IPS DF 4.7 (cell line): ENCODE measurements at regions not wholly inside any gene's neighbourhood (a gene's known extent, or its start where the extent isn't known, plus 50 kb on each side); places are given as distances from the start of the nearest gene placed in this dataset.

Source experiments
- DNase-seq: peaks from one replicate; pipeline ENCODE4 v3.0.0-alpha.2; 2013; ENCODE audit warnings: low spot score; ENCODE audit errors: extremely low read depth

DNA sequence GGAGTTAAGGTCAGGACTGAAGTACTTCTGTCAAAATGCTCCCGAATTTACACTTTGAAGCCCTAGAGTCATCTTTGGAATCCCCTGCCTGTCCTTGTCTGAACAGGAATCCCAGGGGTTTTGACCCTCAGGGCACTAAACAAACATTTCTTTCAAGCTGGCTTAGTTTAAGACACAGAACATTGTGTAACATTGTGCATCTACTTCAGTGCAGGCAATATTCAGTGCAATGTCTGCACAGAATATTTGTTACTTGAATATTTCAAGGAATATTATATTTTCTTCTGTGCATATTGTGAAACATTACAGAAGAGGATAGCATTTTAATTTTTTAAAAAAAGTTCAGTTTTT, 763.4 kb downstream of the PCDH18 start:
- DNase-seq = no peak

DNA sequence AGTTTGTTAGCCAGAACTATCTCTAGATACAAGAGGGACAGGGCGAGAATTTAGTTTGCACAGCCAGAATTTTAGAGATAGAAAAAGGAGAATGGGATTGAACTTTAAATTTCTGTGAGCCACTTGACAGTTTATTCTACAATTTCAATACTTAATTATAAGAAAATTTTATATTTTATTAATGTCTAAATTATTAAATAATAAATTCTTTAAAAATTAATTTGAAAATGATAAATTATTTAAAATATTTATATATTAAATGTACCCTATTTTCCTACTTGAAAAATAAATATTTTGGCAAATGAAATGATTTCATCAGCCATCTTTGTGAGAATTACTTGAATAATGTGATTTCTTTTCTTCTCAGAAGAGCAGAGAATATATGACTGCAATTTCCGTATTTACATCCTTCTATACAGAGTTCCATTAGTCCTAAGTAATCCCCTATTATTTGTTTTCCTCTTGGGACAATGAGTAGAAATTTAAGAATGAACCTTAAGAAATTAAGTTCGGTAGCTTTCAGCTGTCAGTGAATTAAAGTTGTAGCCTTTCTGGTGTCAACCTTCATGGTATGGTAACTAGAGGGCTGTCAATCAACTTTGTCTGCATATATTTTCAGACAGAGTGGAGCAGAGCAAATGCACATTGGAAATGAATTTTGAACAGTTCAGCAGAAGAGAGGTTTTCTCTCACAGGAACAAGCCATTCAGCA, 763.9 kb downstream of the PCDH18 start:
- no peak for DNase-seq

DNA sequence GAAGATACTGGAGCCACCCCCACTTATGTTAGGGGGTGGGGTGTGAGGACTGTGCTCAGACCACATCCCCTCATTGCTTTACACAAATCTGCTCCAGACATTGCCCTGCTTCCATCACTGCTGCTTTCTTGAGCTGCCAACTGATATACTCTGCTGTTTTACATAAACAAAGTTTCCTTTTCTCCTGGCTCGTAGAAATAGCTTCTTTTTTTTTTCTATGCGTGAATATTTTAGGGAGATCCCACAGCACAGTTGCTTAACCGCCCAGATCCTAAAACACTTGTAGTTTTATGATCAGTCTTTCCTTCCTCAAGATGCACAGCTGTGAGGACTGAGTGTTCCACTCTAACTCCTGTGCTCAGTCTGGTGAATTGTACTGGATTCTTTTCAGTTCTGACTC, 768.4 kb downstream of the PCDH18 start:
- DNase-seq = no peak

DNA sequence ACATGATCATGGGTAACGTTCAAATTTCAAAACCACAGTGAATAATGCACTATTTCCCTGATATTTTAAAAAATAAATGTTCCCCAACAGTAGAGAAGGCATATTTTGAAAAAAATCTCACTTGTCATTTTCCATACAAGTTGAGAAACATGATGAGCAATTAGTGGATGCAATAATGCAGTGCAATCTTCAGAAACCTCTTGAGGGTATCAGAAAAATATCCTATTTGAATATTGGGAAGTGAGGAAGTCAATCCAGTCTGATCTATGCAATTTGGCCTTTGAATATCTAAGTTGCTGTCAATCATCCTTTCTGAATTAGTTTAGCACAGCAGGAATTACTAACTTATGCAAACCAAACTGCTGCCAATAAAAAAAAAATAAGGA, 776.8 kb downstream of the PCDH18 start:
- DNase-seq = no peak

DNA sequence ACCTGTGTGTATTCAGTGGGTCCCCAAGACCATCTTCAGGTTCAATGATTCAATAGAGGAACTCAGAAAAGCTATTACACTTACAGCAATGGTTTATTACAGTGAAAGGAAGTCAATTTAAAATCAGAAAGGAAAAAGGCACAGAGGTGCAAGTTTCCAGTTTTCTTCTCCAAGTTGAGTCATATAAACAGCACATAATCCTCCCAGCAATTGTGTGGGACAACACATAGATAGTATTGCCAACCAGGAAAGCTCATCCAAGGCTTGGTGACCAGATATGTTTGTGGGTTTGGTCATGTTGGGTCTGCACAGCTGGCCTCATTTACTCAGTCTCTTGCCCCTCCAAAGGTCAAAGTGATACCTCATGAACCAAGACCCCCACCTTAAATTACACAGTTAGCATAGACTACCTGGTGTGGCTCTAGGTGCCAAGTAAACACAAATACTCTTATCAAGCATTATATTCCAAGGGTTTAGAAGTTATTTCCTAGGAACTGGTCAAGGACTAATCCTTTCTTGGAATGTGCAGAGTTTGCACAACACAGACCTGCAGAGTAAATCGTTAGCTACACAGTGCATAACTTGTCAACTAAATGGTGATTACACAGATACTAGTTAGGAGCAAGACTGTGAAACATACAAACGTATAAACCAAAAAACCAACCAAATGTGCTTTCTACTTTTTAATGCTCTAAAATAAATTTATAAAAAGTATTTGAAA, 777.3 kb downstream of the PCDH18 start:
- no peak for DNase-seq

DNA sequence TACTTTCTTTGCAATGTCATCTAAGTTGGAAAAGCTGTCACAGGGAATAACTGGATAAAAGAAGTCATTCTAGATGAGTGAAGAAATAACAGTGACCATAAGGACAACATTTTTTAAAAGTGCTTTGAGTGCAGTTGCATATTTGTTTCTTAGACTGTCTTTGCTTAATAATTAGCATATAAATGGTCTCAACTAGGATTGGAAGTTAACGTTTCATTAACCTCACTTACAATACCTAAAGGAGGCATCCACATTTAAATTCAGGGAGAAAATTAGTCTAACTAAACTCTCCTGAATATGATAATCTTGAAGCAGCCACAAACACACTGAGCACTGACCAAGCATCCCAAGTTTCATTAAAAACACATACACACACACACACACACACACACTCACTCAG, 780.7 kb downstream of the PCDH18 start:
- DNase-seq = no peak

DNA sequence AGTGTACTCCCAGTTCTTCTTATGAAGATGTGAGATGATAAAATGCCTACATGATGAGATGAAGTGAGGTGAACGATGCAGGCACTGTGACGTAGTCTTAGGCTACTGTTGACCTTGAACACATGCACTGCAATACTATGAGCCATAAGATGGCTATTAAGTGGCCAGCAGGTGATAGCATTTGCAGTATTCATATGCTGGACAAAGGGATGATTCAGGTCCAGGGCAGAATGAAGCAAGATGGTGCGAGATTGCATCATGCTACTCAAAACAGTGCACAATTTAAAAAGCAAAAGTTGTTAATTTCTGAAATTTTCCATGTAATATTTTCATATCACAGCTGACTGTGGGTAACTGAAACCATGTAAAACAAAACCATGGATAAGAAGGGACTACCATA, 781.4 kb downstream of the PCDH18 start:
- no peak for DNase-seq

DNA sequence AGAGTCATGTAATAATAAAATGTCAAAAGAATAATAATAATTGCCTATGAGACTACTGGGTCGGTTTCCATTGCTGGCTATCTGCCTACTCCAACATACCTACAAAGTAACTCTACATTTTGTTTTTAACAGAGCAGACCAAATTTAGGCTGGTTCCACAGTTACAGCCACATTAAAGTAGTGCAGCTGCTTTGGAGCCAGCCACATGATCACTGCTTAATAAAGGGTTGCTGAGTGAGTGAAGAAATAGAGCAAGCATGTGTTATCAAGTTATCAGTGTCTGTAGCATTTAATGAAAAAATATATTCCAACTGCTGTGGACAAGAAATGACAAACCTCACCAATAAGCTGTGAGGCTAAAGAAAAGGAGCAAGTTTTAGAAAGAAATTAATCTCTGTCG, 782.3 kb downstream of the PCDH18 start:
- no peak for DNase-seq

DNA sequence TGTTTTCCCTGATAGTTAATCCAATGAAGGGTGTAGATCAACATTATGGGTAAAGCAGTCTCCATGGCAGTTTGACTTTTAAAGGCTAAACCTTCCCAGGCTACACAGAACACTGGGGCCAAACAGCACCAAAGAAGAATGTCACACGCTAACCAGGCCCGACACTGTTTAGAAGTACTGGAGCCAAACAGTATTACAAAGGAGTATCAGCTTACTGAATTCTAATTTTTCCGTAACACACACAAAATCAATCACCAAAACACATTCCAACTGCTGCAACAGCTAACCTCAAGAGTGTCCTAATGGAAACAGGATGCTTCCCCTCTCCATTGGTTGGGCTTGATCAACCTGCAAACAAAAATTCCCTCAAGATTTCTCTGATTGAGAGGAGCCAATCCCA, 783.5 kb downstream of the PCDH18 start:
- no peak for DNase-seq

DNA sequence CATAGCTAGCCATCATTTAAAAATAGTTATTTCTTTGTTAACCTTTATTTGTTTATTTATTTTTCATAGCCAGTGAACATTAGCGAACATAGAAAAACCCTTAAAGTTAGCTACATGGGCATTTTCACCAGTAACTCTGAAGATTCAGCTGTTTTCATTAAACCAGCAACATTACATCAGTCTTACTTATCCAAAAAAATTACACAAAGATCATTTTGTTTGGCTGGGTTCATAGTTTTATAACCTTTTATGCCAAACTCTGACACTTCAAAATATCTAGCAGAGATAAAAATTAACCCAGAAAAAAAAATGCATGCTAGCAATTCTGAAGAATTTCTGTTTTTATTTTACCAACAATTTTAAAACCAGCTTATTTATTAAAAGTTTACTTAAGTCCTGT, 784.1 kb downstream of the PCDH18 start:
- no peak for DNase-seq

DNA sequence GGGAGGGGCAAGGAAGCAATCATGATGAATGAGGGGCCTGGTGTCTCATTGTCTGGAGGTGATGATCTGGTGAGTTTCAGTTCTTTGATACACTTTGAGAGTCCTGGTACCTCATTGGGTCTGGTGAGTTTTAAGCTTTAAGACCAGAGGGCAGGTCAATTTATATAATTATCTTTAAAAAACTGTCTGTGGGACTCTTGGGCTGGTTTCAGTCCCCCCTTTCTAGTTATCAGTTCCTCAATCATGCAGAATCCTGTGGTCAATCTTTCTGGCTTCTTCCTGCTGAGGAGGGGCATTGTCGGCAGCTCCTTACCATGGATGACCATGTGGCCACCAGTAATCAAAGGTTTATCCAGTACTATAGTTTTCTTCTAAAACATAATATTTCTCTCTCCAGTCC, 789.1 kb downstream of the PCDH18 start:
- no peak for DNase-seq

DNA sequence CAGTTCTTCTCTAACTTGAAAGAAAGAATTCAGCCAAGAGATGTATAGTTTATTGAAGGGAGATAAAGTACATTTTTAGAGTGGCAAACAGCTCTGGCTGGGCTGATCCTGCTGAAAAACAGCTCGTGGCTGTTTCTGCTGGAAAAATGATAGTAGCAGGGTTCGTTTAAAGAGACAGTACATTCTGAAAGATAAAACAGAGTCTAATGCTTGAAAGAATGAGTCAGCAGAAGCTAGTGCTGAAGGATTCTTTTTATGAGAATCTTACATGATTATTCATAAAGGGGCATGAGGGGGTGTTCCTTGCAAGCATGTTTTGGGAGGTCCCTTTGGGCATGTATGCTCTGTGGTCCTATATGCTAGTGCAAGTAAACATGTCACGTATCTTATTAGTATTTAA, 790.0 kb downstream of the PCDH18 start:
- no peak for DNase-seq

DNA sequence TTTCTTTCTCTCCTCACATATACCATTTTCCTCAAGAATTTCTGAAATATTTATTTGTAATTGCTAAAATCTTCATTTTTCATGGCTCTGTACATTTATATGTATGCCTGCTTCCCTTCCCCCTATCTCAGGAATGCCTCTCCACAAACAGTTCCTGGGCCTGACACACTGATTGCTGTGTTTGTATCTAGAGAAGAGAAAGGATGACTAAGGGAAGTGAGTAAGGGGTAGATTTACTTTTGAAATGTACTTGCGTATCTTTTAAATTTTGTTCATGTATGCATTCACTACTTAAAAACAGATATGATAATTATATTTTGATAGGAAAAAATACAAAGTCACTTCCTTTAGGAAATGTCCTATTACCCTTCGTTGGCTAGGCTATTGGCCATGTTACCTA, 790.8 kb downstream of the PCDH18 start:
- DNase-seq = no peak

DNA sequence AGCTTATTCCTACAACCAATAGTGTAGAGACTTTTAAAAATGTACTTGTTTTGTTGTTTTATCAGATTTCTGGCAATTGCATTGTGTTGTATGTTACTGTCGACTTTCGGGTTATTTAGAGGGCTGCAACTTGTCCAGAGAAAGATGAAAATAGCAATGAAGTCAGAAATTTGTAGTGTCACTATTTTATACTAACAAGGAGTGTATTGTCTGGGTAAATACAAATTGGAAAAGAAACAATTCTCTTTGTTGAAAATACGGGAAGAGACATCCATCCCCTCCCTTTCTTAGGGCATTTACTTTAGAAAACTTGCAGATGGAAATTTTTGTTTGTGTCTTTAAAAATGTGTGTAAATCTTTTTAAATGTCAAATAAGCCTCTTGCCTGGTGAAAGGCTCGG, 792.0 kb downstream of the PCDH18 start:
- DNase-seq = no peak

DNA sequence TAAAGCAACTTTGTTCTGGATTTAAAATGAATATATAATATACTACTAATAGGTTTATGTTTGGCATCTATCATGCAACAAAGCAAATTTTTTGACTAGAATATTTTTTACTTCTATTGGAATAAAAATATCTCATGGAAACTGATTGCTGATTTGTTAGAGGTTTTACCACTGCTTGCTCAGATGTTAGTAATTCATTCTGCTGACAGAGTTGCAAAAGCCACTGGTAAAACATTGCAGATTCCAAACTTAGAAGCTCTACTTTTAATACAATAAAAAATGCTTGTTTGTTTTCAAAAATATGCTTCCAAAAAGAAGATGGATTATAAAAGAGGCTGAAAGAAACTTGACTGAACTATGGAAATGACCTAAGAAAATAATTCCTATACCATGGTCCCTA, 795.2 kb downstream of the PCDH18 start:
- DNase-seq = no peak

DNA sequence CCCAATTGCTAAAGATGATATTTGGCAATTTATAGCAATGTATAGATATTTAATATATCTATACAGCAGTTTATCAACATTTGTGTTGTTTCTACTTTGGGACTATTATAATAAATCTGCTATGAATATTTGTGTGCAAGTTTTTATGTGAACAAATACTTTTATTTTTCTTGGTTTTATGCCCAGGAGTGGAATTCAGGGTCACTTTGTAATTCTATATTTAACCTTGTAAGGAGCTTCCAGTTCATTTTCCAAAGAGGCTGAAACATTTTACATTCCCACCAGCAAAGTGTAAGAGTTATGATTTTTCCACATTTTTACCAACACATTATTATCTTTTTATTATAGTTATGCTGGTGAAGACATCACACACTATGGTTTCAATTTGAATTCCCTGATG, 801.3 kb downstream of the PCDH18 start:
- DNase-seq = no peak

DNA sequence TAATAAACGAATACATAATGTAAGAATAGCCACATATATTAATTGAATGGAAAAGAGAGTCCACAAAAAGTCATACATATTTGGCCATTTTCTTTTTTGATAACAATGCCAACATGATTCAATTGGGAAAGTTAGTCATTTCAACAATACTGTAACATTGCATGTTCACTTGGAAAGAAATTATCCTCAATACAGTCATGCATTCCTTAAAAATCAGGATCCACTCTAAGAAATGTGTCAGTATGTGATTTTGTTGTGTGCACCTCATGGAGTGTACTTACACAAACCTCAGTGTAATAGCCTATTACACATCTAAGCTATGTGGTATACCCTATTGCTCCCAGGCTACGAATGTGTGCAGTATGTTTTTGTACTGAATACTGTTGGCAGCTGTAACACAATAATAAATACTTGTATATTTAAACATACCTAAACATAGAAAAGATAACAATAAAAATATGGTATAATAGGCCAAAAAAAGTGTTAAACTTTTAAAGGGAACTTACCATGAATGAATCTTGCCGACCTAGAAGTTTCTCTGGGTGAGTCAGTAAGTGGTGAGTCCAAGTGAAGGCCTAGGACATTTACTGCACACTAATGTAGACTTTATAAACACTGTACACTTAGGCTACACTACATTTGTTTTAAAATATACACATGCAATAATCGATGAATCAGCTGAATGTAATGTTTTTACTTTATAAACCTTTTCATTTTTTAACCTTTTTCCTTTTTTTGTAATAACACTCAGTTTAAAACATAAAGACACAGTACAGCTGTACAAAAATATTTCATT, 806.8 kb downstream of the PCDH18 start:
- no peak for DNase-seq

DNA sequence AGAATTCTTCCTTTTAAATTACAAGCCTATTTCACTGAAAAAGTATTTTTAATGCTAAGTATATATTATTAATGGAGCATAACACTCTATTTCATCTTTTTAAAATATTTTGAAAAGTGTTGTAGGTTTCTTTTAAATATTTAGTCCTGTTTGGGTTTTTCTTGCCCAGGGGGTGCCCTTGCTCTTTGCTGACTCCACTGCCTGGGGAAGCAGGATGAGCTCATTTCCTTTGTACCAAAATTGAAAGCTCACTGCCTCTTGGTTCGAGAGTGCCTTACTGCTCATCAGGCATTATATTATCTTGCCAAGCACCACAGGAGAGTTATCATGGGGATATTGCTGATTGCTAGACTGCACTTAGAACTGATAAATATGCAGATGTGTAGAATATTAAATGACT, 819.2 kb downstream of the PCDH18 start:
- DNase-seq = no peak

DNA sequence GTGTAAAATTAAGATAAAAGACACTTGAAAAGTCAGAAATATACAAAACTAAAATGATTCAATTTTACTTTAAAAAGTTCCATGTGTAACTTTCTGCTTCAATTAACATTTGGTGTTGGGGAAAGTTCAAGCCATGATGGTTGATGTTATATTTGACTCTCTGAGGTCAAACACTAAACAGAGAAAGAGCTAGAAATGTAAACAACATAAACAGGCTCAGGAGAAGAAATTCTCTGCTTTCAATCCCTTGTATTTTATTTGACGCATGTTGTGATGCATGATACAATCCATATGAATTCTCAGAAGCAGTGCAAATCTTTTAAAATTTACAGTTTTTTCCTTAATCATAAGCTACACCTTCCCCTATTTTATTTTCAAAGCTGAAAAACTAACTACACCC, 822.4 kb downstream of the PCDH18 start:
- DNase-seq = no peak

DNA sequence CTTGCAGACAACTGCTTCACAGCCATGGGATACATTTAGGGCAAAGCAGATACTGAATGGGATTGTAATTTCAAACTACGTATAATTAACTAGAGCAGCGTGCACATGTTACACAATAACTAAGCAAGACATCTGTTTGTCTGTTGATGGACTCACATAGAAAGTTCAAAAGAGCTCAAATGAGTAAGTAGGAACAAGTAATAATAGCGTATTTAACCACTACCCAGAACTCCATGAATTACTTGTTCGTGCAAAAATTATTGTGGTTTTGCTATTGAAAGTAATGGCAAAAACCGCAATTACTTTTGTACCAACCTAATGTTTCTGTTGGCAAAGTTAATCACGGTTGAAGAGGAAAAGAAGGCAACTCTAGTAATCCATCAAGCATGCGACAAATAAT, 825.4 kb downstream of the PCDH18 start:
- DNase-seq = no peak

DNA sequence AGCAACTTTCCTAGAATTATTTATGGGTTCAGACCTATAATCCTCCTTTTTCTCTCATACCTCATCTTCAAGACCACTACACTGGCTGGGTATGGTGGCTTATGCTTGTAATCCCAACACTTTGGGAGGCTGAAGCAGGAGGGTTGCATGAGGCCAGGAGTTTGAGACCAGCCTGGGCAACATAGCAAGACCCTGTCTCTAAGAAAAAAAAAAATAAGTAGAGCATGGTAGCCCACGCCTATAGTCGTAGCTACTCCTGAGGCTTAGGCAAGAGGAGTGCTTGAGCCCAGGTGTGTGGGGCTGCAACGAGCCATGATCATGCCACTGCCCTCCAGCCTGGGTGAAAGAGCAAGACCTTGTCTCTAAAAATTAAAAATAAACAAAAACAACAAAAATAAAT, 832.4 kb downstream of the PCDH18 start:
- no peak for DNase-seq

DNA sequence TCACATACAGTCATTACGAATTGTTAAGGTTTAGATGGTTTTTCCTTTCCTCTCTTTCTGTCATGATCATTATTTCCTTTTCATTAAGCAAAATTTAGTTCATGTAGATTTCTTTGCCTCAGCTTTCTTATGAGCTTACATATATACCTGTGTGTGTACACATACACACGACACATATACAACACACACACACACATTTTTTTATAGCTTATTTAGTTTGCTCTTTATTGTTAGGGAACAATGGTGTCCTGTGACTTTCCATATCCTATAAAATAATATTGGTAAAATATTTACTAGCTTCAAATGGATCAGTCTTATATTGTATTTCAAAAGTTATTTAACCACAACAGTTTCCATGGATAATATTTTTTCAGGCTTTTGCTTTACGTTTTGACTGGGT, 840.7 kb downstream of the PCDH18 start:
- no peak for DNase-seq

DNA sequence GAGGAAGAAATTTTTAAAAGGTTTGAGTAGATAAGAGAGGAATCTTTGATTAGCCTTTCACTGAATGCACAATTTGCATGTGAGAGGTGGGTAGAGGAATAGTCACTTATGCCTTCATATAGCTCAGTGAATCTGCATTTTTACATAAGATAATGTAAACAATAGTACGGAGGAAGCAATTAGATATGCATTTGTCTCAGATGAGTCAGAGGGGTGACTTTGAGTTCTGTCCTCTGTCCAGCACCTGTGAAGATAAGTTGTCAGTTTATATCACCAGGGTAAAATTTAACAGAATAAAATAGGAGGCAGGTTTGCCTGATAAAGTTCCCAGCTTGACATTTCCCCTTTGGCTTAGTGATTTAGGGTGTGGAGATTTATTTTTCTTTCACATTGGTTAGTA, 841.9 kb downstream of the PCDH18 start:
- DNase-seq = no peak
